SU-DHL-6 (cell line): ENCODE measurements at regions not wholly inside any gene's neighbourhood (a gene's known extent, or its start where the extent isn't known, plus 50 kb on each side); places are given as distances from the start of the nearest gene placed in this dataset.

Experiments used
- H2AFZ ChIP-seq: fragments of 200-600 bp; sonication (generic); 2 replicates; pipeline ENCODE4 v1.6.1; 2014; ENCODE audit warnings: low read depth, mild to moderate bottlenecking, moderate library complexity, mixed read lengths, antibody characterized with exemption, low read length; ENCODE audit not compliant: severe bottlenecking
- H3F3A ChIP-seq: fragments of 200-600 bp; shearing (Covaris generic); 2 replicates; pipeline ENCODE4 v1.6.0; 2016; ENCODE audit warnings: antibody characterized with exemption, mild to moderate bottlenecking; ENCODE audit not compliant: insufficient read depth
- H3K27ac ChIP-seq: fragments of 200-600 bp; sonication (generic); 2 replicates; pipeline ENCODE4 v1.5.1; 2016; ENCODE audit warnings: low read depth, mild to moderate bottlenecking, low read length, moderate library complexity, mixed read lengths
- H3K27me3 ChIP-seq: fragments of 200-600 bp; sonication (generic), shearing (Covaris generic); 2 replicates; pipeline ENCODE4 v1.6.0; 2014; ENCODE audit warnings: mild to moderate bottlenecking, low read length
- H3K36me3 ChIP-seq: fragments of 200-600 bp; sonication (generic); 2 replicates; pipeline ENCODE4 v1.6.1; 2014; ENCODE audit warnings: mild to moderate bottlenecking, low read length, mixed read lengths
- H3K4me2 ChIP-seq: fragments of 300-600, 200-600 bp; shearing (Covaris generic), sonication (generic); 2 replicates; pipeline ENCODE4 v1.6.0; 2014; ENCODE audit warnings: low read length, low read depth, mild to moderate bottlenecking; ENCODE audit not compliant: poor library complexity, severe bottlenecking
- H3K4me3 ChIP-seq: fragments of 200-600 bp; sonication (generic); 2 replicates; pipeline ENCODE4 v1.5.1; 2014; ENCODE audit warnings: antibody characterized with exemption, low read length, mild to moderate bottlenecking, mixed read lengths; ENCODE audit not compliant: insufficient read depth, poor library complexity, severe bottlenecking
- H3K79me2 ChIP-seq: fragments of 200-600 bp; sonication (generic); 2 replicates; pipeline ENCODE4 v1.6.1; 2014; ENCODE audit warnings: mild to moderate bottlenecking, low read length, moderate library complexity; ENCODE audit not compliant: insufficient read depth
- H3K9ac ChIP-seq: fragments of 200-600 bp; sonication (generic); 2 replicates; pipeline ENCODE4 v1.7.0; 2014; ENCODE audit warnings: mild to moderate bottlenecking, low read length
- H3K9me2 ChIP-seq: fragments of 200-600 bp; sonication (generic); replicated peaks from 2 replicates; pipeline ENCODE4 v1.6.1; 2014; ENCODE audit warnings: low read length; ENCODE audit not compliant: insufficient read depth
- H3K9me3 ChIP-seq: fragments of 200-600 bp; sonication (generic); 2 replicates; pipeline ENCODE4 v1.6.1; 2014; ENCODE audit warnings: low read length, mixed read lengths; ENCODE audit not compliant: insufficient read depth
- H4K20me1 ChIP-seq: fragments of 200-600 bp; sonication (generic); 2 replicates; pipeline ENCODE4 v1.6.1; 2014; ENCODE audit warnings: low read depth, mild to moderate bottlenecking, antibody characterized with exemption, low read length, moderate library complexity, mixed read lengths
- CTCF ChIP-seq: fragments of 200-600 bp; sonication (generic); IDR thresholded peaks from one replicate; pipeline ENCODE4 v1.5.1; 2017; ENCODE audit warnings: antibody characterized with exemption, mild to moderate bottlenecking, low read length, moderate library complexity; ENCODE audit not compliant: insufficient read depth, poor library complexity, severe bottlenecking
- EZH2phosphoT487 ChIP-seq: fragments of 200-600 bp; sonication (generic), shearing (Covaris generic); conservative IDR thresholded peaks from 2 replicates; pipeline ENCODE4 v1.6.1; 2018; ENCODE audit warnings: mild to moderate bottlenecking, antibody characterized with exemption, low read length, moderate library complexity, mixed read lengths

DNA sequence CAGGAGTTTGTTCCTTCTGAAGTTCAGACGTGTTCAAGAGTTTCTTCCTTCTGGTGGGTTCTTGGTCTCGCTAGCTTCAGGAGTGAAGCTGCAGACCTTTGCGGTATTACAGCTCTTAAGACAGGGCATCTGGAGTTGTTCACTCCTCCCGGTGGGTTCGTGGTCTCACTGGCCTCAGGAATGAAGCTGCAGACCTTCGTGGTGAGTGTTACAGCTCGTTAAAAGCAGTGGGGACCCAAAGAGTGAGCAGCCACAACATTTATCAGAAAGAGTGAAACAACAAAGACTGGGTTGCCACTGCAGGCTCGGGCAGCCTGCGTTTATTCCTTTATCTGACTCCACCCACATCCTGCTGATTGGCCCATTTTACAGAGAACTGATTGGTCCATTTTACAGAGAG, 373.1 kb downstream of the ETS1 start:
- no peak overlapping the region for H2AFZ ChIP-seq
- TF ChIP-seq CTCF (no peak), EZH2phosphoT487 (no peak)
- no peaks in the 10 kb centered on the region for H3K36me3 ChIP-seq
- H4K20me1 ChIP-seq = no peaks in the 10 kb centered on the region
- no peaks in the 10 kb centered on the region for H3K9me2 ChIP-seq
- no peaks in the 10 kb centered on the region for H3F3A ChIP-seq
- no peak overlapping the region for H3K4me3 ChIP-seq
- H3K9me3 ChIP-seq = no peaks in the 10 kb centered on the region
- H3K9ac ChIP-seq = no peak overlapping the region
- no peak overlapping the region for H3K27ac ChIP-seq
- no peak overlapping the region for H3K4me2 ChIP-seq
- H3K27me3 ChIP-seq = no peaks in the 10 kb centered on the region
- H3K79me2 ChIP-seq = no peaks in the 10 kb centered on the region

GRCh38 chr11:128213461-128213860, 373.9 kb downstream of the ETS1 start:
- H3K36me3 ChIP-seq = no peaks in the 10 kb centered on the region
- H3K9me3 ChIP-seq = no peaks in the 10 kb centered on the region
- no peaks in the 10 kb centered on the region for H4K20me1 ChIP-seq
- H3K9me2 ChIP-seq = no peaks in the 10 kb centered on the region
- H3K4me3 ChIP-seq = no peak overlapping the region
- no peak for TF ChIP-seq EZH2phosphoT487
- TF ChIP-seq CTCF = no peak
- no peak overlapping the region for H3K27ac ChIP-seq
- H3F3A ChIP-seq = no peaks in the 10 kb centered on the region
- H2AFZ ChIP-seq = no peak overlapping the region
- no peaks in the 10 kb centered on the region for H3K27me3 ChIP-seq
- no peak overlapping the region for H3K9ac ChIP-seq
- no peaks in the 10 kb centered on the region for H3K79me2 ChIP-seq
- H3K4me2 ChIP-seq = no peak overlapping the region

DNA sequence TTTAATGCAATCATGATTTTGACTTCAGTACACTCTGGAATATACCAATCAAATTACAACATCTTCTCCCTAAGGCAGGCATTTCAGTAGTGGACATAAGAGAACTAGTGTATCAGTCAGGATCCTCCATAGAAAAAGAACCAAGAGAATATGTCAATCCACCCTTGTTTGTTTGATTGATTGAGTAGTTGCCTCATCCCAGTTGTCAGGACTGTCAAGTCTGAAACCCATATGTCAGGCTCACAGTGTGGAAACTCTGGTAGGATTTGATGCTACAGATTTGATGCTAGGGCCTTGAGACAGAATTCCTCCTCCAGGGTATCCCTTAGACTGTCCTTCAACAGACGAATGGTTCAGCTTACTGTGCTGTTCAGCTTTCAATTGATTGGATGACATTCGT, 375.0 kb downstream of the ETS1 start:
- Histone ChIP-seq H2AFZ (no peak overlapping the region), H3K27ac (no peak overlapping the region), H3K9me3 (no peaks in the 10 kb centered on the region), H3K36me3 (no peaks in the 10 kb centered on the region), H3K27me3 (no peaks in the 10 kb centered on the region), H3F3A (no peaks in the 10 kb centered on the region), H3K9me2 (no peaks in the 10 kb centered on the region), H3K79me2 (no peaks in the 10 kb centered on the region), H4K20me1 (no peaks in the 10 kb centered on the region), H3K9ac (no peak overlapping the region), H3K4me2 (no peak overlapping the region), H3K4me3 (no peak overlapping the region)
- TF ChIP-seq EZH2phosphoT487 = no peak
- no peak for TF ChIP-seq CTCF
